Endothelial cell of umbilical vein (primary cell): ENCODE measurements at regions not wholly inside any gene's neighbourhood (a gene's known extent, or its start where the extent isn't known, plus 50 kb on each side); places are given as distances from the start of the nearest gene placed in this dataset.

Experiments used
- BruUV-seq: library from RNA; stranded (reverse); fragments of 400-500 nt; replicated peaks from 2 replicates; lab custom pipeline; 2021; lab: Mats Ljungman, UMichigan
- CTCF ChIA-PET: fragments of 300-600, 350-600 bp; sonication (Branson Sonifier 250); formaldehyde crosslinking; loops from one replicate; lab custom pipeline; 2021; ENCODE audit warnings: antibody characterized with exemption, inconsistent platforms; lab: Charles Lee
- POLR2A ChIA-PET: fragments of 300-600, 350-600 bp; sonication (Branson Sonifier 250); formaldehyde crosslinking; loops from one replicate; lab custom pipeline; 2021; ENCODE audit warnings: antibody characterized with exemption, inconsistent platforms; lab: Charles Lee
- DNase-seq: peaks from one replicate; pipeline ENCODE4 v3.0.0-alpha.2; 2011; ENCODE audit warnings: low read depth, low spot score
- FAIRE-seq: peaks from 2 replicates; lab custom pipeline; 2011; peaks lifted over from hg19 to GRCh38; lab: Jason Lieb, UNC
- H2AFZ ChIP-seq: 2 replicates; pipeline ENCODE4 v1.6.0; 2012; ENCODE audit warnings: low read depth, low read length, control low read depth, inconsistent platforms
- H3K27ac ChIP-seq: 2 replicates; pipeline ENCODE4 v1.5.1; 2011; ENCODE audit warnings: low read depth, mild to moderate bottlenecking, control low read depth, low read length, moderate library complexity; ENCODE audit not compliant: insufficient read depth
- H3K27me3 ChIP-seq, 2 experiments: 2 replicates each; pipeline versions ENCODE4 v1.6.0 to v1.6.1; 2011; ENCODE audit warnings: low read length in 2 of 2, mixed read lengths in 1 of 2; ENCODE audit not compliant: control insufficient read depth in 2 of 2, insufficient read depth in 2 of 2
- H3K36me3 ChIP-seq, 2 experiments: 2 replicates in 1 of 2; 3 replicates in 1 of 2; pipeline ENCODE4 v1.5.1; 2011; ENCODE audit warnings: low read length in 2 of 2, mild to moderate bottlenecking in 1 of 2, moderate library complexity in 1 of 2; ENCODE audit not compliant: control insufficient read depth in 2 of 2, insufficient read depth in 2 of 2; ENCODE audit errors: extremely low read depth in 1 of 2
- H3K4me1 ChIP-seq: 3 replicates; pipeline ENCODE4 v1.5.1; 2011; ENCODE audit warnings: mild to moderate bottlenecking, low read length; ENCODE audit not compliant: control insufficient read depth, insufficient read depth; ENCODE audit errors: extremely low read depth
- H3K4me2 ChIP-seq: 2 replicates; pipeline ENCODE4 v1.6.1; 2011; ENCODE audit warnings: low read length, control low read depth, mixed read lengths; ENCODE audit not compliant: insufficient read depth
- H3K4me3 ChIP-seq, 3 experiments: fragments of 200-600 bp in 1 of 3; sonication (generic), shearing (Covaris generic) in 1 of 3; replicated peaks in 1 of 3; 2 replicates each; pipeline ENCODE4 v1.5.1; 2011 to 2016; ENCODE audit warnings: control low read depth in 3 of 3, low read length in 3 of 3, mild to moderate bottlenecking in 2 of 3, inconsistent platforms in 1 of 3, low read depth in 1 of 3, moderate library complexity in 1 of 3; ENCODE audit not compliant: insufficient read depth in 1 of 3
- H3K79me2 ChIP-seq: 2 replicates; pipeline ENCODE4 v1.6.0; 2012; ENCODE audit warnings: low read length, inconsistent platforms; ENCODE audit not compliant: control insufficient read depth, insufficient read depth
- H3K9ac ChIP-seq: replicated peaks from 2 replicates; pipeline ENCODE3; 2011; ENCODE audit warnings: low read length, control low read depth; ENCODE audit not compliant: insufficient read depth; ENCODE audit errors: extremely low read depth
- H3K9me1 ChIP-seq: replicated peaks from 3 replicates; pipeline ENCODE4 v1.6.0; 2011; ENCODE audit warnings: mild to moderate bottlenecking, low read length; ENCODE audit not compliant: control insufficient read depth, insufficient read depth; ENCODE audit errors: extremely low read depth
- H3K9me3 ChIP-seq: replicated peaks from 2 replicates; pipeline ENCODE4 v1.5.1; 2012; ENCODE audit warnings: low read length, inconsistent platforms; ENCODE audit not compliant: control insufficient read depth, insufficient read depth
- H4K20me1 ChIP-seq: replicated peaks from 2 replicates; pipeline ENCODE3; 2011; ENCODE audit warnings: mild to moderate bottlenecking, low read length; ENCODE audit not compliant: control insufficient read depth, insufficient read depth; ENCODE audit errors: extremely low read depth
- EZH2 ChIP-seq: IDR thresholded peaks from 2 replicates; pipeline ENCODE4 v1.6.1; 2012; ENCODE audit warnings: borderline replicate concordance, low read depth, mild to moderate bottlenecking, moderate library complexity, low read length, inconsistent platforms; ENCODE audit not compliant: severe bottlenecking
- FOS ChIP-seq: IDR thresholded peaks from 2 replicates; pipeline ENCODE4 v1.6.1; 2011; ENCODE audit warnings: mild to moderate bottlenecking, low read length, moderate library complexity, borderline replicate concordance; ENCODE audit not compliant: insufficient read depth
- GATA2 ChIP-seq: IDR thresholded peaks from 2 replicates; pipeline ENCODE4 v1.7.0; 2011; ENCODE audit warnings: low read depth, mild to moderate bottlenecking, moderate library complexity, mixed read lengths, low read length; ENCODE audit not compliant: insufficient read length, insufficient read depth
- JUN ChIP-seq: IDR thresholded peaks from 2 replicates; pipeline ENCODE4 v1.6.1; 2011; ENCODE audit warnings: borderline replicate concordance, low read depth; ENCODE audit not compliant: insufficient read length, insufficient read depth
- MYC ChIP-seq: IDR thresholded peaks from one replicate; pipeline ENCODE4 v1.6.1; 2011; ENCODE audit warnings: mild to moderate bottlenecking, low read depth, low read length
- POLR2A ChIP-seq: IDR thresholded peaks from 2 replicates; pipeline ENCODE4 v1.6.1; 2012; ENCODE audit warnings: low read depth, mild to moderate bottlenecking, control low read depth, low read length
- POLR2AphosphoS5 ChIP-seq: IDR thresholded peaks from 2 replicates; pipeline ENCODE4 v1.6.1; 2012; ENCODE audit warnings: low read depth, mild to moderate bottlenecking, control low read depth, low read length, moderate library complexity; ENCODE audit not compliant: insufficient read depth
- dilution Hi-C: fragments of 300-500 bp; cut with MboI; formaldehyde crosslinking; loops from one replicate; pipeline ENCODE4 v1.15.0; 2019; ENCODE audit warnings: low sequenced_read_pairs; ENCODE audit not compliant: extremely low pct_ligation_motif_present
- intact Hi-C: fragments of 100-400 bp; cut with micrococcal nuclease; formaldehyde crosslinking; loops from one replicate; pipeline ENCODE4 v1.10.0; 2022
- TF ChIP-seq, protein P1 (sequence below): IDR thresholded peaks from 2 replicates; pipeline ENCODE4 v1.6.1; 2011; ENCODE audit not compliant: insufficient read depth, insufficient read length
- TF ChIP-seq, protein P2 (sequence below), 2 donors: IDR thresholded peaks; 1 replicate in 1 of 2; 2 replicates in 1 of 2; pipeline ENCODE4 v1.5.1; 2011; ENCODE audit warnings: low read length in 2 of 2, mild to moderate bottlenecking in 2 of 2, moderate library complexity in 2 of 2, control low read depth in 1 of 2, inconsistent platforms in 1 of 2, low read depth in 1 of 2; ENCODE audit not compliant: insufficient read depth in 1 of 2; ENCODE audit errors: extremely low read depth in 1 of 2

DNA sequence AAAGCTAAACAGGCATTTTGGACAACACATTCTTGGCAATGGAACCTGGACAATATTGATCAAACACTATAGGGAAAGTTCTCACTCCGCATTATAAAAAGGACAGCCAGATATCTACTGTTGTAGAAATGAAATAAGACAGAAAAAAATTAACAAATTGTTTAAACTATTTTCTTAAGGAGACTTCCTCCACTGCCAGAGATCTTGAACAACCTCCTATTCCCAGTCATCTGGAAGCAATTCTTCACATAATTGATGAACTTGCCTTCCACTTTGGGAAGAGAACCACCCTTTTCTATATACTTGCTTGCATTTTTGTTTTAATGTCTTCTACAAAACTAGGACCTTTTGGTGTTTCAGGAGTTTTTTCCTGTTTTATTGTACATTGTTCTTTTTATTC lies 216.1 kb downstream of the CASP12 start:
- Histone ChIP-seq H4K20me1 (no peaks in the 10 kb centered on the region), H3K9ac (no peak overlapping the region), H3K27me3 (no peaks in the 10 kb centered on the region), H3K79me2 (no peaks in the 10 kb centered on the region), H3K4me1 (no peaks in the 10 kb centered on the region), H3K4me3 (no peak overlapping the region), H3K4me2 (no peak overlapping the region), H3K9me1 (no peaks in the 10 kb centered on the region), H2AFZ (no peak overlapping the region), H3K9me3 (no peaks in the 10 kb centered on the region), H3K36me3 (no peaks in the 10 kb centered on the region), H3K27ac (no peak overlapping the region)
- dilution Hi-C loops, result no loop called here
- CTCF ChIA-PET, result no interaction called here
- DNase-seq, result no peak
- FAIRE-seq, result no peak
- BruUV-seq, result no TSS peak
- intact Hi-C loops, result no loop called here
- TF ChIP-seq MYC (no peak), JUN (no peak), FOS (no peak), EZH2 (no peak), POLR2AphosphoS5 (no peak), POLR2A (no peak), GATA2 (no peak)
- TF ChIP-seq, protein P1, sequence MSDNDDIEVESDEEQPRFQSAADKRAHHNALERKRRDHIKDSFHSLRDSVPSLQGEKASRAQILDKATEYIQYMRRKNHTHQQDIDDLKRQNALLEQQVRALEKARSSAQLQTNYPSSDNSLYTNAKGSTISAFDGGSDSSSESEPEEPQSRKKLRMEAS, result no peak
- TF ChIP-seq, protein P2, sequence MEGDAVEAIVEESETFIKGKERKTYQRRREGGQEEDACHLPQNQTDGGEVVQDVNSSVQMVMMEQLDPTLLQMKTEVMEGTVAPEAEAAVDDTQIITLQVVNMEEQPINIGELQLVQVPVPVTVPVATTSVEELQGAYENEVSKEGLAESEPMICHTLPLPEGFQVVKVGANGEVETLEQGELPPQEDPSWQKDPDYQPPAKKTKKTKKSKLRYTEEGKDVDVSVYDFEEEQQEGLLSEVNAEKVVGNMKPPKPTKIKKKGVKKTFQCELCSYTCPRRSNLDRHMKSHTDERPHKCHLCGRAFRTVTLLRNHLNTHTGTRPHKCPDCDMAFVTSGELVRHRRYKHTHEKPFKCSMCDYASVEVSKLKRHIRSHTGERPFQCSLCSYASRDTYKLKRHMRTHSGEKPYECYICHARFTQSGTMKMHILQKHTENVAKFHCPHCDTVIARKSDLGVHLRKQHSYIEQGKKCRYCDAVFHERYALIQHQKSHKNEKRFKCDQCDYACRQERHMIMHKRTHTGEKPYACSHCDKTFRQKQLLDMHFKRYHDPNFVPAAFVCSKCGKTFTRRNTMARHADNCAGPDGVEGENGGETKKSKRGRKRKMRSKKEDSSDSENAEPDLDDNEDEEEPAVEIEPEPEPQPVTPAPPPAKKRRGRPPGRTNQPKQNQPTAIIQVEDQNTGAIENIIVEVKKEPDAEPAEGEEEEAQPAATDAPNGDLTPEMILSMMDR (IDR thresholded peaks at IDR 0.05; ENCODE audit: extremely low read depth in 1 of 2, insufficient read depth in 1 of 2, low read depth in 1 of 2, low read length in 2 of 2), result no peak
- POLR2A ChIA-PET, result no interaction called here
